ENCODE measurements at regions not wholly inside any gene's neighbourhood (a gene's known extent, or its start where the extent isn't known, plus 50 kb on each side); places are given as distances from the start of the nearest gene placed in this dataset.

DNA sequence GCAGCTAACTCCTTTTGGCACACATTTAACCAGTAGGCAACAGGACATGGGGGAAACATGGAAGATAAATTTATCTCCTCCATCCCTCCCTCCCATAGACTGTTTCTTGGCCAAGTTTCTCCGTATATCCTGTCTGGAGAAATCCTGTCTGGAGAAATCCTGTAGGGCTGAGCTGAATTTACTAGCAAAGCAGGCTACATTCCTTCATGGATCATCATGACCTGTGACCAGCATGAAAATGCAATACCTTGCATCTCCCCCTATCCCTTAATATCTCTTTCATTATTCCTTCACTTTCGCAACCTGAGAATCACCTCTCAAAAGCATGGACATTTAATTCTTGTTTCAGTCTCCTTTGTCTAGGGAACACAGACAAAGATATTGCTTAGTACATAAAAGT is 379.1 kb downstream of the PSAT1 start:
- intact Hi-C loops (cut with DNase I) = no loop called here

GRCh38 chr9:78676623-78677022 is 379.7 kb downstream of the PSAT1 start:
- no peaks in the 10 kb centered on the region for H3K27me3 ChIP-seq (ENCODE audit: control insufficient read depth in 1 of 2, insufficient read depth in 2 of 2, low read length in 1 of 2)
- no peak for DNase-seq
- H3K27ac ChIP-seq (ENCODE audit: low read depth in 1 of 2, low read length in 2 of 2) = no peak overlapping the region
- no peak for ATAC-seq (ENCODE audit: low FRiP score)
- H3K36me3 ChIP-seq (ENCODE audit: control insufficient read depth in 1 of 2, insufficient read depth in 2 of 2, low read length in 1 of 2) = no peaks in the 10 kb centered on the region
- intact Hi-C loops (cut with DNase I) = no loop called here
- no peaks in the 10 kb centered on the region for H3K4me1 ChIP-seq (ENCODE audit: control insufficient read depth in 1 of 2, insufficient read depth in 2 of 2, low read length in 2 of 2)
- H3K4me3 ChIP-seq (ENCODE audit: low read length in 2 of 2) = no peak overlapping the region
- no peaks in the 10 kb centered on the region for H3K9me3 ChIP-seq (ENCODE audit: control insufficient read depth, low read length)

More for the DNA sequence above, 379.1 kb downstream of the PSAT1 start:
- H3K9me3 ChIP-seq (ENCODE audit: control insufficient read depth, low read length) = no peaks in the 10 kb centered on the region
- H3K4me3 ChIP-seq (ENCODE audit: low read length in 2 of 2) = no peak overlapping the region
- no peak for ATAC-seq (ENCODE audit: low FRiP score)
- no peak for DNase-seq
- 62 to 63% methylated on average over 2 of the region's 2 CpGs for WGBS, 2 donors
- H3K27me3 ChIP-seq (ENCODE audit: control insufficient read depth in 1 of 2, insufficient read depth in 2 of 2, low read length in 1 of 2) = no peaks in the 10 kb centered on the region
- H3K36me3 ChIP-seq (ENCODE audit: control insufficient read depth in 1 of 2, insufficient read depth in 2 of 2, low read length in 1 of 2) = no peaks in the 10 kb centered on the region
- H3K4me1 ChIP-seq (ENCODE audit: control insufficient read depth in 1 of 2, insufficient read depth in 2 of 2, low read length in 2 of 2) = no peaks in the 10 kb centered on the region
- no peak overlapping the region for H3K27ac ChIP-seq (ENCODE audit: low read depth in 1 of 2, low read length in 2 of 2)

DNA sequence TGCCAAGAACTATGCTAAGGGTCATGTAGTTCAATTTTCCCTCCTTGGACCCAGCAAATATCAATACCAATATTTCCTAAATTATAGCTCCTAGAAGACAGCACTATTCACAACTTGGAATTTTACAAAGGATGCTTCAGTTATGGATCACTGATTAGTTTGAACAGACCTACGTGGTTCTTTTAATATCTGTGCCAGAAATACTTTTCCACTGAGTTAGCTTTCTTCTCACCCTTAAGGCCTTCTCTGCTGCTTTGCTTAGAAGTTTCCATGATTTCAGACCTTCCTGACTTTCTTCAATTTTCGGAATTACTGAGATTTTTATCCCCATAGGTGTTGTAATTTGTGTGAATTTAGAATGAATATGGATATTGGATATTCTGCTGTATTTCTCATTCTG is 380.4 kb downstream of the PSAT1 start:
- H3K27ac ChIP-seq (ENCODE audit: low read depth in 1 of 2, low read length in 2 of 2) = no peak overlapping the region
- DNase-seq (no peak), ATAC-seq (ENCODE audit: low FRiP score) (no peak)
- H3K4me1 ChIP-seq (ENCODE audit: control insufficient read depth in 1 of 2, insufficient read depth in 2 of 2, low read length in 2 of 2) = no peaks in the 10 kb centered on the region
- no peaks in the 10 kb centered on the region for H3K36me3 ChIP-seq (ENCODE audit: control insufficient read depth in 1 of 2, insufficient read depth in 2 of 2, low read length in 1 of 2)
- no peaks in the 10 kb centered on the region for H3K27me3 ChIP-seq (ENCODE audit: control insufficient read depth in 1 of 2, insufficient read depth in 2 of 2, low read length in 1 of 2)
- H3K9me3 ChIP-seq (ENCODE audit: control insufficient read depth, low read length) = no peaks in the 10 kb centered on the region
- intact Hi-C loops (cut with DNase I) = no loop called here
- no peak overlapping the region for H3K4me3 ChIP-seq (ENCODE audit: low read length in 2 of 2)
- 63 to 70% methylated on average over 2 of the region's 2 CpGs for WGBS, 2 donors

DNA sequence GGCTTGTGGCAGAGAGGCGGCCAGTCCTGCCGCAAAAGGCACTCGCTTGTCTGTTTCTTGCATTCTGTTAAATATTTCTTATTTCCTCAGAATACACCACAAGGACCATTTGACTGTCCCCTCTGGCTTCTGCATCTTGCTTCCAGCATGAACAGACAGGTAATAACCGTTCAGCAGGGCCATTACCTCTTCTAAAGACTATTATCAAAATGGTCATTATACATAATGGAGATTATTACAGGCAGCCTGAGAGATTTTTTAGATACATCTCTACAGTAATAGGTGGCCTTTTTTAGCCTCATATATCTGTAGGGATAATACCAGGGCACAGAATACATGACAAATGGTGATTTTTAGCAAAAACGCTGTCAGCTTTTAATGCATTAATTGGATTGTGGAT is 382.0 kb downstream of the PSAT1 start:
- WGBS, 2 donors = 84 to 87% methylated on average over 5 of the region's 5 CpGs
- no peak for ATAC-seq (ENCODE audit: low FRiP score)

DNA sequence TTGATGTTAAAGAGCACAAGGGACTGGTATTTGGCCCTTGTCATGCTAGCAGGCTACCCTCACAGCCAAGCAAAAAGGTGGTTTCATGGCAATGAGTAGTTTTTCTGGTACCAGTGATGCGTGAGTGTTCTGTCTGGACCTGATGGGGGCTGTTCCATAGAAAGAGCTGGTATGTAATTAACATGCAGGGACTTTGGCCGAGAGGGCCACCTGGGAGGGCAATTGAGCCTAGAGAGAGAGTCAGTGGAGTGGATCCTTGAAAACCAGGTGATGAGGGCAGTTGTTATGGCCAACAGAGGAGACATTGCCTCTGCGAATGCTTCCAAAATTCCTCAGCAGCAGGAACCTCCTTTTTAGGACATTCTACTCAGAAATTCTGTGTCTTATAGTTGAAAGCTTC is 383.3 kb downstream of the PSAT1 start:
- ATAC-seq (ENCODE audit: low FRiP score) = no peak

More for the DNA sequence above, 382.0 kb downstream of the PSAT1 start:
- no peaks in the 10 kb centered on the region for H3K36me3 ChIP-seq (ENCODE audit: control insufficient read depth in 1 of 2, insufficient read depth in 2 of 2, low read length in 1 of 2)
- no peaks in the 10 kb centered on the region for H3K9me3 ChIP-seq (ENCODE audit: control insufficient read depth, low read length)
- no peak for DNase-seq
- H3K27ac ChIP-seq (ENCODE audit: low read depth in 1 of 2, low read length in 2 of 2) = no peak overlapping the region
- no peaks in the 10 kb centered on the region for H3K27me3 ChIP-seq (ENCODE audit: control insufficient read depth in 1 of 2, insufficient read depth in 2 of 2, low read length in 1 of 2)
- no peak overlapping the region for H3K4me3 ChIP-seq (ENCODE audit: low read length in 2 of 2)
- no peaks in the 10 kb centered on the region for H3K4me1 ChIP-seq (ENCODE audit: control insufficient read depth in 1 of 2, insufficient read depth in 2 of 2, low read length in 2 of 2)
- intact Hi-C loops (cut with DNase I) = no loop called here

GRCh38 chr9:78682216-78682615 is 385.3 kb downstream of the PSAT1 start:
- no peaks in the 10 kb centered on the region for H3K4me1 ChIP-seq (ENCODE audit: control insufficient read depth in 1 of 2, insufficient read depth in 2 of 2, low read length in 2 of 2)

More for the DNA sequence above, 383.3 kb downstream of the PSAT1 start:
- H3K27ac ChIP-seq (ENCODE audit: low read depth in 1 of 2, low read length in 2 of 2) = no peak overlapping the region
- no peaks in the 10 kb centered on the region for H3K27me3 ChIP-seq (ENCODE audit: control insufficient read depth in 1 of 2, insufficient read depth in 2 of 2, low read length in 1 of 2)
- intact Hi-C loops (cut with DNase I) = no loop called here
- H3K4me3 ChIP-seq (ENCODE audit: low read length in 2 of 2) = no peak overlapping the region
- no peaks in the 10 kb centered on the region for H3K9me3 ChIP-seq (ENCODE audit: control insufficient read depth, low read length)
- no peaks in the 10 kb centered on the region for H3K36me3 ChIP-seq (ENCODE audit: control insufficient read depth in 1 of 2, insufficient read depth in 2 of 2, low read length in 1 of 2)
- WGBS, 2 donors = 73 to 78% methylated on average over 3 of the region's 3 CpGs
- H3K4me1 ChIP-seq (ENCODE audit: control insufficient read depth in 1 of 2, insufficient read depth in 2 of 2, low read length in 2 of 2) = no peaks in the 10 kb centered on the region
- no peak for DNase-seq

DNA sequence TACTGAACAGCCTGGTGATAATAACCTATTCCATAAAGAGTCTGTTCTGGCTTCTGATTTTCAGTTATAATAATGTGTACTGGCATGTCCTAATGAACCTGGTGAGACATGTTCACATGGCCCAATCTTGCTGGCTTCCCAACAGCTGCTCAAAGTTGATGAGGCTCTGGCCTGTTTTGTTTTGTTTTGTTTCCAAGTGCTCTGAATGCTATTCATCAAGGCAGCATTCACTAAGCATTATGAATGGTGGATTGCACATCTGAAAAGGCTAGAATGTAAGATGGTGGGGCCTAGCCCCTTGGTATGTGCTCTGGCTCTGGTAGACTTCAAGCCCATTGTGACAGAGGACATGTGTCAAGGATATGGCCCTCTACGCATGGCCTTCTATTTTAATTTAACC is 388.5 kb downstream of the PSAT1 start:
- Histone ChIP-seq H3K9me3 (ENCODE audit: control insufficient read depth, low read length) (peaks cover 2% of the 10 kb centered on the region), H3K27me3 (ENCODE audit: control insufficient read depth in 1 of 2, insufficient read depth in 2 of 2, low read length in 1 of 2) (no peaks in the 10 kb centered on the region), H3K4me1 (ENCODE audit: control insufficient read depth in 1 of 2, insufficient read depth in 2 of 2, low read length in 2 of 2) (no peaks in the 10 kb centered on the region), H3K27ac (ENCODE audit: low read depth in 1 of 2, low read length in 2 of 2) (no peak overlapping the region), H3K4me3 (ENCODE audit: low read length in 2 of 2) (no peak overlapping the region), H3K36me3 (ENCODE audit: control insufficient read depth in 1 of 2, insufficient read depth in 2 of 2, low read length in 1 of 2) (no peaks in the 10 kb centered on the region)
- intact Hi-C loops (cut with DNase I) = no loop called here
- ATAC-seq (ENCODE audit: low FRiP score) (no peak), DNase-seq (no peak)
- 92 to 97% methylated on average over 1 of the region's 1 CpG for WGBS, 2 donors

More at GRCh38 chr9:78682216-78682615, 385.3 kb downstream of the PSAT1 start:
- DNase-seq (no peak), ATAC-seq (ENCODE audit: low FRiP score) (no peak)
- Histone ChIP-seq H3K27ac (ENCODE audit: low read depth in 1 of 2, low read length in 2 of 2) (no peak overlapping the region), H3K36me3 (ENCODE audit: control insufficient read depth in 1 of 2, insufficient read depth in 2 of 2, low read length in 1 of 2) (no peaks in the 10 kb centered on the region), H3K4me3 (ENCODE audit: low read length in 2 of 2) (no peak overlapping the region), H3K9me3 (ENCODE audit: control insufficient read depth, low read length) (peaks cover 2% of the 10 kb centered on the region), H3K27me3 (ENCODE audit: control insufficient read depth in 1 of 2, insufficient read depth in 2 of 2, low read length in 1 of 2) (no peaks in the 10 kb centered on the region)
- WGBS, 2 donors = 21 to 27% methylated on average over 5 of the region's 5 CpGs
- intact Hi-C loops (cut with DNase I) = no loop called here

GRCh38 chr9:78688796-78689195 is 391.9 kb downstream of the PSAT1 start:
- ATAC-seq (ENCODE audit: low FRiP score) = no peak
- WGBS, 2 donors = 63 to 67% methylated on average over 1 of the region's 1 CpG
- Histone ChIP-seq H3K27ac (ENCODE audit: low read depth in 1 of 2, low read length in 2 of 2) (no peak overlapping the region), H3K27me3 (ENCODE audit: control insufficient read depth in 1 of 2, insufficient read depth in 2 of 2, low read length in 1 of 2) (no peaks in the 10 kb centered on the region), H3K4me1 (ENCODE audit: control insufficient read depth in 1 of 2, insufficient read depth in 2 of 2, low read length in 2 of 2) (no peaks in the 10 kb centered on the region), H3K4me3 (ENCODE audit: low read length in 2 of 2) (no peak overlapping the region), H3K9me3 (ENCODE audit: control insufficient read depth, low read length) (peaks cover 2% of the 10 kb centered on the region), H3K36me3 (ENCODE audit: control insufficient read depth in 1 of 2, insufficient read depth in 2 of 2, low read length in 1 of 2) (no peaks in the 10 kb centered on the region)
- intact Hi-C loops (cut with DNase I) = no loop called here
- no peak for DNase-seq

DNA sequence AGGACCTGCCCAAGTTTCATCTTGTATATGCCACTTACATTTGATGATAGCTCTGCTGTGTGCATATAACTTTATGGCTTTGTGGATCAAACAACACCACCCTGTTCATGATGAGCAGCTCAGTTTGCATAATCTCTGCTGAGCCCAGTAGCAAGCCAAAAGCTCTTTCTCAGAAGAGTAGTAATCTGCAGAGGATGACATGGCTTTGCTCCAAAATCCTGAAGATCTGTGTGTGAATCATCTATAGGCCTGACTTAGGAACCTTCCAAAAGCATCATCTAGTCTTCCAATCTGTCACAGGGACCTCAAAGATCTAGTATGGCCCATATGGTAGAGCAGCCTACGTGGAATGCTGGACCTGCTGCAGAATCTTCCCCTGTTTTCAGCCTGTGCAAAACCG is 394.6 kb downstream of the PSAT1 start:
- H3K27me3 ChIP-seq (ENCODE audit: control insufficient read depth in 1 of 2, insufficient read depth in 2 of 2, low read length in 1 of 2) = no peaks in the 10 kb centered on the region
- H3K36me3 ChIP-seq (ENCODE audit: control insufficient read depth in 1 of 2, insufficient read depth in 2 of 2, low read length in 1 of 2) = no peaks in the 10 kb centered on the region
- intact Hi-C loops (cut with DNase I) = no loop called here
- 82 to 83% methylated on average over 2 of the region's 2 CpGs for WGBS, 2 donors
- no peak overlapping the region for H3K27ac ChIP-seq (ENCODE audit: low read depth in 1 of 2, low read length in 2 of 2)
- no peaks in the 10 kb centered on the region for H3K4me1 ChIP-seq (ENCODE audit: control insufficient read depth in 1 of 2, insufficient read depth in 2 of 2, low read length in 2 of 2)
- DNase-seq (no peak), ATAC-seq (ENCODE audit: low FRiP score) (no peak)
- H3K4me3 ChIP-seq (ENCODE audit: low read length in 2 of 2) = no peak overlapping the region
- H3K9me3 ChIP-seq (ENCODE audit: control insufficient read depth, low read length) = no peaks in the 10 kb centered on the region
